Dendritic cell treated with granulocyte-macrophage colony-stimulating factor and Interleukin-4, amounts not matched to agents 40 ng/mL and 50 ng/mL, for 4 days (primary cell): ENCODE measurements at regions not wholly inside any gene's neighbourhood (a gene's known extent, or its start where the extent isn't known, plus 50 kb on each side); places are given as distances from the start of the nearest gene placed in this dataset.

Experiments used
- H3K27ac Mint-ChIP-seq: one replicate; pipeline ENCODE4 v1.8.0; 2022; ENCODE audit warnings: mild to moderate bottlenecking, mixed read lengths
- H3K27me3 Mint-ChIP-seq: one replicate; pipeline ENCODE4 v1.8.0; 2022; ENCODE audit warnings: mild to moderate bottlenecking, mixed read lengths
- H3K36me3 Mint-ChIP-seq: one replicate; pipeline ENCODE4 v1.8.0; 2022; ENCODE audit warnings: low read depth, mixed read lengths
- H3K4me1 Mint-ChIP-seq: one replicate; pipeline ENCODE4 v1.8.0; 2022; ENCODE audit warnings: low read depth, mixed read lengths
- H3K4me3 Mint-ChIP-seq: one replicate; pipeline ENCODE4 v1.8.0; 2022; ENCODE audit warnings: mild to moderate bottlenecking, moderate library complexity, mixed read lengths
- H3K9me3 Mint-ChIP-seq: one replicate; pipeline ENCODE4 v1.8.0; 2022; ENCODE audit warnings: mixed read lengths
- intact Hi-C: fragments of 100-400 bp; cut with micrococcal nuclease; formaldehyde crosslinking; loops from one replicate; pipeline ENCODE4 v1.15.0; 2022

GRCh38 chr20:52098186-52098585, 93.4 kb downstream of the ZFP64 start:
- no peaks in the 10 kb centered on the region for H3K9me3 Mint-ChIP-seq
- H3K27ac Mint-ChIP-seq: no peak overlapping the region
- intact Hi-C loops: no loop called here
- peaks cover 10% of the 10 kb centered on the region for H3K4me1 Mint-ChIP-seq
- no peaks in the 10 kb centered on the region for H3K36me3 Mint-ChIP-seq
- H3K27me3 Mint-ChIP-seq: peaks cover 6% of the 10 kb centered on the region
- H3K4me3 Mint-ChIP-seq: no peak overlapping the region

GRCh38 chr20:52096117-52096516, 95.5 kb downstream of the ZFP64 start:
- Mint-ChIP-seq H3K4me3 (no peak overlapping the region), H3K27ac (no peak overlapping the region), H3K4me1 (peaks cover 5% of the 10 kb centered on the region), H3K9me3 (no peaks in the 10 kb centered on the region), H3K27me3 (no peaks in the 10 kb centered on the region), H3K36me3 (no peaks in the 10 kb centered on the region)
- intact Hi-C loops: no loop called here

- Mint-ChIP-seq H3K27me3 (no peaks in the 10 kb centered on the region), H3K27ac (no peak overlapping the region), H3K9me3 (no peaks in the 10 kb centered on the region), H3K4me1 (peaks cover 12% of the 10 kb centered on the region), H3K36me3 (no peaks in the 10 kb centered on the region), H3K4me3 (no peak overlapping the region)
- intact Hi-C loops: no loop called here
Measured at GRCh38 chr20:52094693-52095092, 96.9 kb downstream of the ZFP64 start.

GRCh38 chr20:52093575-52093974, 98.0 kb downstream of the ZFP64 start:
- Mint-ChIP-seq H3K27ac (no peak overlapping the region), H3K4me1 (peaks cover 19% of the 10 kb centered on the region), H3K4me3 (no peak overlapping the region), H3K9me3 (no peaks in the 10 kb centered on the region), H3K36me3 (peaks cover under 1% of the 10 kb centered on the region), H3K27me3 (no peaks in the 10 kb centered on the region)
- intact Hi-C loops: no loop called here

- Mint-ChIP-seq H3K36me3 (peaks cover 28% of the 10 kb centered on the region), H3K27ac (no peak overlapping the region), H3K4me3 (no peak overlapping the region), H3K9me3 (peaks cover 17% of the 10 kb centered on the region), H3K27me3 (no peaks in the 10 kb centered on the region), H3K4me1 (peaks cover 21% of the 10 kb centered on the region)
- intact Hi-C loops: no loop called here
Measured at GRCh38 chr20:52090035-52090434, 101.5 kb downstream of the ZFP64 start.

- no peak overlapping the region for H3K27ac Mint-ChIP-seq
- intact Hi-C loops: no loop called here
- H3K36me3 Mint-ChIP-seq: peaks cover 34% of the 10 kb centered on the region
- no peak overlapping the region for H3K4me3 Mint-ChIP-seq
- peaks cover 17% of the 10 kb centered on the region for H3K9me3 Mint-ChIP-seq
- peaks cover 21% of the 10 kb centered on the region for H3K4me1 Mint-ChIP-seq
- H3K27me3 Mint-ChIP-seq: no peaks in the 10 kb centered on the region
Measured at GRCh38 chr20:52087471-52087870, 104.1 kb downstream of the ZFP64 start.

- Mint-ChIP-seq H3K9me3 (peaks cover 17% of the 10 kb centered on the region), H3K4me3 (no peak overlapping the region), H3K27me3 (no peaks in the 10 kb centered on the region), H3K36me3 (peaks cover 34% of the 10 kb centered on the region), H3K4me1 (peaks cover 21% of the 10 kb centered on the region), H3K27ac (no peak overlapping the region)
- intact Hi-C loops: no loop called here
Measured at GRCh38 chr20:52086878-52087277, 104.7 kb downstream of the ZFP64 start.

GRCh38 chr20:52084727-52085126, 106.9 kb downstream of the ZFP64 start:
- Mint-ChIP-seq H3K27me3 (no peaks in the 10 kb centered on the region), H3K9me3 (peaks cover 17% of the 10 kb centered on the region), H3K27ac (no peak overlapping the region), H3K36me3 (peaks cover 34% of the 10 kb centered on the region), H3K4me1 (peaks cover 14% of the 10 kb centered on the region), H3K4me3 (no peak overlapping the region)
- intact Hi-C loops: loop anchor here (5.0 kb wide), 1 partner anchor 382 kb away; no protein-coding TSS in a partner anchor

GRCh38 chr20:52083627-52084232, 107.8 kb downstream of the ZFP64 start:
- Mint-ChIP-seq H3K36me3 (peaks cover 34% of the 10 kb centered on the region), H3K4me1 (peaks cover 4% of the 10 kb centered on the region), H3K27me3 (no peaks in the 10 kb centered on the region), H3K9me3 (peaks cover 17% of the 10 kb centered on the region), H3K27ac (no peak overlapping the region), H3K4me3 (no peak overlapping the region)
- intact Hi-C loops: loop anchor here (1.0 to 5.0 kb wide), 2 partner anchors 381 to 444 kb away; no protein-coding TSS in a partner anchor

- H3K27ac Mint-ChIP-seq: no peak overlapping the region
- H3K36me3 Mint-ChIP-seq: peaks cover 25% of the 10 kb centered on the region
- H3K9me3 Mint-ChIP-seq: peaks cover 16% of the 10 kb centered on the region
- intact Hi-C loops: loop anchor here (1.0 to 5.0 kb wide), 2 partner anchors 380 to 443 kb away; no protein-coding TSS in a partner anchor
- H3K27me3 Mint-ChIP-seq: no peaks in the 10 kb centered on the region
- no peak overlapping the region for H3K4me3 Mint-ChIP-seq
- H3K4me1 Mint-ChIP-seq: no peaks in the 10 kb centered on the region
Measured at GRCh38 chr20:52082612-52083011, 109.0 kb downstream of the ZFP64 start.

GRCh38 chr20:52081791-52082190, 109.8 kb downstream of the ZFP64 start:
- Mint-ChIP-seq H3K36me3 (peaks cover 16% of the 10 kb centered on the region), H3K4me1 (no peaks in the 10 kb centered on the region), H3K27me3 (no peaks in the 10 kb centered on the region), H3K27ac (no peak overlapping the region), H3K4me3 (no peak overlapping the region), H3K9me3 (peaks cover 8% of the 10 kb centered on the region)
- intact Hi-C loops: loop anchor here (5.0 kb wide), 1 partner anchor 379 kb away; no protein-coding TSS in a partner anchor

- peaks cover under 1% of the 10 kb centered on the region for H3K9me3 Mint-ChIP-seq
- no peaks in the 10 kb centered on the region for H3K4me1 Mint-ChIP-seq
- intact Hi-C loops: loop anchor here (5.0 kb wide), 1 partner anchor 379 kb away; no protein-coding TSS in a partner anchor
- H3K27ac Mint-ChIP-seq: no peak overlapping the region
- H3K36me3 Mint-ChIP-seq: peaks cover 10% of the 10 kb centered on the region
- H3K4me3 Mint-ChIP-seq: no peak overlapping the region
- no peaks in the 10 kb centered on the region for H3K27me3 Mint-ChIP-seq
Measured at GRCh38 chr20:52081066-52081465, 110.5 kb downstream of the ZFP64 start.

- Mint-ChIP-seq H3K4me3 (no peak overlapping the region), H3K36me3 (no peaks in the 10 kb centered on the region)
- intact Hi-C loops: no loop called here
Measured at GRCh38 chr20:52078289-52078688, 113.3 kb downstream of the ZFP64 start.

GRCh38 chr20:52076164-52076563, 115.4 kb downstream of the ZFP64 start:
- Mint-ChIP-seq H3K4me1 (no peaks in the 10 kb centered on the region), H3K27me3 (no peaks in the 10 kb centered on the region), H3K9me3 (no peaks in the 10 kb centered on the region), H3K27ac (no peak overlapping the region), H3K36me3 (no peaks in the 10 kb centered on the region), H3K4me3 (no peak overlapping the region)
- intact Hi-C loops: no loop called here

More at GRCh38 chr20:52078289-52078688, 113.3 kb downstream of the ZFP64 start:
- Mint-ChIP-seq H3K4me1 (no peaks in the 10 kb centered on the region), H3K27ac (no peak overlapping the region), H3K27me3 (no peaks in the 10 kb centered on the region), H3K9me3 (no peaks in the 10 kb centered on the region)

- H3K27ac Mint-ChIP-seq: no peak overlapping the region
- no peaks in the 10 kb centered on the region for H3K9me3 Mint-ChIP-seq
- no peaks in the 10 kb centered on the region for H3K4me1 Mint-ChIP-seq
- intact Hi-C loops: no loop called here
- H3K36me3 Mint-ChIP-seq: no peaks in the 10 kb centered on the region
- H3K27me3 Mint-ChIP-seq: no peaks in the 10 kb centered on the region
- H3K4me3 Mint-ChIP-seq: no peak overlapping the region
Measured at GRCh38 chr20:52075400-52075799, 116.2 kb downstream of the ZFP64 start.
